ENCODE measurements at regions not wholly inside any gene's neighbourhood (a gene's known extent, or its start where the extent isn't known, plus 50 kb on each side); places are given as distances from the start of the nearest gene placed in this dataset.
A peak's percentile ranks its signal among the peaks of the same experiment; 100 is the strongest.
"Not testable (repeated sequence)": the region's sequence is repeated elsewhere in the genome, so short reads cannot be mapped to it uniquely, and the experiment has no call there.

GRCh38 chr10:105729428-105729827 is 1088.3 kb downstream of the SORCS3 start:
- no peak for DNase-seq

DNA sequence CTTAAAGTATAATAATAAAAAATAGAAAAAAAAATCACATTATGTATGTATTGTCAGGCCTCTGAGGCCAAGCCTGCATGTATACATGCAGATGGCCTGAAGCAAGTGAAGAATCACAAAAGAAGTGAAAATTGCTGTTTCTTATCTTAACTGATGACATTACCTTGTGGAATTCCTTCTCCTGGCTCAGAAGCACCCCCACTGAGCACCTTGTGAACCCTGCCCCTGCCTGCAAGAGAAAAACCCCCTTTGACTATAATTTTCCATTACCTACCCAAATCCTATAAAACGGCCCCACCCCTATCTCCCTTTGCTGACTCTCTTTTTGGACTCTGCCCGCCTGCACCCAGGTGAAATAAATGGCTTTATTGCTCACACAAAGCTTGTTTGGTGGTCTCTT is 1086.5 kb downstream of the SORCS3 start:
- not testable (repeated sequence) for DNase-seq

- no peak for DNase-seq
Observed at GRCh38 chr10:105727131-105727530, 1086.0 kb downstream of the SORCS3 start.

DNA sequence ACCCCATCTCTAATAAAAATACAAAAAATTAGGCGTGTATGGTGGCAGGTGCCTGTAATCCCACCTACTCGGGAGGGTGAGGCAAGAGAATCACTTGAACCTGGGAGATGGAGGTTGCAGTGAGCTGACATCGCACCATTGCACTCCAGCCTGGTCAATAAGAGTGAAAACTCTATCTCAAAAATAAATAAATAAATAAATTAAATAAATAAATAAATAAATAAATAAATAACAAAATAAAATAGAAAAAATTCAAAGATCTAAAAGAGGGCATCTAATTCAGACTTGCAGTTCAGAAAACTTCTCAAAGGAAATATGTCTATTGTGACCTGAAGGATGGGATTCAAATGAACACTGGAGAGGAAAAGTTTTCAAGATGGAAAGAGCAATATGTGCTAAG is 1085.1 kb downstream of the SORCS3 start:
- DNase-seq, result no peak

DNA sequence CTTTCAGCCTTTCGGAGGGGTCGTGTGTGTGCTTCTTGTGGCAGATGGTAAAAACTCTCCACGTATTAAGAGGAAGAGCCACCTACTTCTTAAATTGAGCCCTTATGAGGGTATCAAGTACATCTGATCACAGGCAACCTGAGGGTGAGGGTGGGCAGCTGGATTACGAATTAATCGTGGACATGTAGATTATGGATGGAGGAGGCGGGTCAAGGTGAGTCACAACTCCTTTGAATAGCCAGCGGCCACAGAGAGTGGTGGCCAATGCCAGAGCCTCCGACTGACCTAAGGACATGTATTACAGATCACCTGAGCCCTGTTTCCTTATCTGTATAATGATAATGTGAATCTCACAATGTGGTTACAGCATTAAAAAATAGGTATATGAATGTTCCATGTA is 1083.9 kb downstream of the SORCS3 start:
- no peak for DNase-seq

DNA sequence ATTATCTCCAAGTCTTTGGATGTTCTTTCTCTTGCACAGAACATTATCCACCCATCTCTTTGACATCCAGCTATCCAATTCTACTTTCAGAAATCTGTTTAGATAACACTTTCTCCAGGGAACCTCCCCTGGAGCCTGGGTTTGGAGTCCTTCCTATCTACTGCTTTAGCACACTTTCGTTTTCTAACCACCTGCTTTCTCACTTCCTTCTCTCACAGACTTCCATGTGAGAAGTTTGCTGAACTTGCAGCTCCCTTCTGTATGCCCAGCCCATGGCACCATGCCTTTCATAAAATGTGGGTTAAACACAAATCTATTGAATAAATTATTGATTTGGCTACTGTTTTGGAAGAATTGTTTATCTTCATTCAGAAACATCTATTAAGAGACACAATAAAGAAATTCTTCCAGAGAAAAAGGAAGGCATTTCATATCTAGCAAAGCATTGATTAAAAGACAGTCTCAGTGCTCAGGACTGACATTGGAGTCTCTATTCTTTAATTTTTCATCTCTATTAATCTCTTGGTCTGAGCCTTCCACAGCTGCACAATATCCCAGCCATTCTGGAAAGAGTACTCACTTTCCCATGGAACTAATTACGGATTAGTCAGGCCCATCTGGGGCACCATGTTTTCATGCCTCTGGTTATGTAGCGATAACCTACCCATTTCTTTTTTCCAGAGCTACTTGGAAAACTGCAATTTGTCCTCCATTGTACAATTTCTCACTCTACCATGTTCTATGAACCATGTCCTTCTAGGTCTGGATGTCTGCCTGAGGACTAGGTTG is 1077.3 kb downstream of the SORCS3 start:
- DNase-seq, result no peak

DNA sequence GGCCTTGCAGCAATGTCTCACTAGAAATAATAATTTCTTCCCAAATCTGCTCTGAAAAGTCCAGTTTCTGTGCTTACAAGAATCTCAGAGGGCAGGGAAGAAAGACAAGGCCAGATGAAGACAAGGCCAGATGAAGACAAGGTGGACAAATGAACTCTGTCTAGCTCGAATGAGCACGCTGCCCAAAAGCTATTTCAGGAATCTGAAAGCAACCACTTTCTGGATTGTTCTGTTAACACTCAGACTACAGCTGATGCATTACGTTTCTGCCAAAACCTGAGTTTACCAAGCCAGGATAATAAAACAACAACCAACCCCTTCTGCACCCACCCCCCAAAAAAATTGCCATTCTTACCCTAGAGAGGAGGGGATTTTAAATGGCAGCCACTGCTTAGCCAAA is 1073.6 kb downstream of the SORCS3 start:
- no peak for DNase-seq

DNA sequence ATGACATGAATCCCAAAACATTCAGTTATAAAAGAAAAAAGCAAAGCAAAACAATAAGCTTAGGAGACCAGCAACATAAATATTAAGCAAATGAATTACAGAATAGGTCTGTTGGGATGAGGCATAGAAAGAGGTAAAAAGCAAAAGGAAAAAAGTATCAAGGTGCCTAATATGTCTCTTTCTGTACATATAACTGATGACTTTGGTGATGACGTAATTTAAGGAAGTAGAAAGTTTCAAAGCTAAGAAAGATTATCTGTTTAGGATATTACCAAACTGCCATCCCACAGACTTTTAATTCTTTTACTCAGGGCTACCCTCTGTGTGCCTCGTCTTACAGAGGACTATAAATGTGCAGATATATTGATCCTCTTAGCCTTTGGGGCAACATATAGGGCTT is 1066.5 kb downstream of the SORCS3 start:
- DNase-seq, result no peak

DNA sequence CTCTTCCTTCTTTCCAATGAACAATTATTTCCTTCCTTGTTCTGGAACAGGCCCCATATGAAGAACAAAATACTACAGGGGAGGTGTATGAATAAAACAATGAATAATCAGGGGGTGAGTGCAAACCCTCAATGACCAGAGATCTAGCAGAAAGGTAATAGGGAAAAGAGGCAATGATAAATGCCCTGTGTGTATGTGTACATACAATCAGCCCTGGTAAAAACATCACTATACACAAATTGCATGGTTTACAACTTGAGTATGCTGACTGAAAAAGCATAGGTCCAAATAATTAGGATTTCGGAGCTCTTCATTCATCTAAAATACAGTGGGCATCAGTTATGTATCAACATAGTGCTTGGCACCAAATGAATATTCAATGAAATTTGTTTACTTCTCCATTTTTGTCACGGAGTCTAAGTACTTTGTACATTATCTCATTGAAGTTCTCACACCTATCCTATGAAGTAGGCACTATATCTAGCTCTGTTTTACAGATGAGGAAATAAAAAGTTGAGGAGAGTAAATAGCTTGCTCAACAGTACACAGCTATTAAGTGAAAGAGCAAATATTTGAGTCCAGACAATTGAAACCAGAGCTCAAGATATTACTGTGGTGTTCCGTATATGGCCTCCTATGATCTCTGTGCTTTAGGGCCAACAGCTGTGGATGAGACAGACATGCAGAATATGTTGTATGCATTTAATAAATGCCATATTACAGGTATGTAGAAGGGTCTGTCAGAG is 1065.4 kb downstream of the SORCS3 start:
- DNase-seq, result no peak

GRCh38 chr10:105702211-105702610 is 1061.1 kb downstream of the SORCS3 start:
- DNase-seq, result no peak

DNA sequence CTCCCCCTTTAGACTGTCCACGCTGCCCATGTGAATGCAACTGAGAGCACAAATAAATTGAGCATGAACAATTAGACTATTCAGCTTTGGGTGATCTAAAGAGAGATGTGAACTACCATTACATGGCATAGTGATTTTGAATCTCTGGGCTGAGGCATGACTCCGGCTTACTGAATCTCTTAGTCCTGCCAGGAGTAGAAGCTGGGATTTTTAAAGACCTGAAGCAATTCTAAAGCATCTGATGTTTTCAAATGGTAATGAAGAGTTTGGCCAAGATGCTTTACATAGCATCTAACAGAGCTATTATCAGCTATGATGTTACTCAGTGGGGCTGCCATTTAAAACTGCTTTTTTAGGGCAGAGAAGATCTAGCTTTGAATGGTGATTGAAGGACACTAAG is 1059.1 kb downstream of the SORCS3 start:
- no peak for DNase-seq

DNA sequence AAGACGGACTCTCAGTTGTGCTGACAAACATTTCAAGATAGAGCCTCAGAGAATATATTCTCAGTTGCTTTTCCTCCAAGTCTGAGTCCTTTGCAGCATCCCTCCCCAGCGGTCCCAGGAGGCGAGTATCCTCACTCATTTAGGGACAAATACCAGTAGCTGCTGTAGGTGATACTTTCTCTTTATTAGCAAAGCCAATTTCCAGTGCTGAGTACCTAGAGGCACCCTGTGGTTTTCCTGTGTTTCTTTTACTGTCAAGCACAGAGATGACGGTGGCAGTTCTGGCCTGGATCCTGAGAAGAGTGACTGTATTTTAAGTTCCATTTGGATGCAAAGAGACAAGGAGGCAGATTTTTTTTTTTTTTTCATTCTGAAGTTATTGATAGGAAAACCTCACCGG is 1058.4 kb downstream of the SORCS3 start:
- no peak for DNase-seq

DNA sequence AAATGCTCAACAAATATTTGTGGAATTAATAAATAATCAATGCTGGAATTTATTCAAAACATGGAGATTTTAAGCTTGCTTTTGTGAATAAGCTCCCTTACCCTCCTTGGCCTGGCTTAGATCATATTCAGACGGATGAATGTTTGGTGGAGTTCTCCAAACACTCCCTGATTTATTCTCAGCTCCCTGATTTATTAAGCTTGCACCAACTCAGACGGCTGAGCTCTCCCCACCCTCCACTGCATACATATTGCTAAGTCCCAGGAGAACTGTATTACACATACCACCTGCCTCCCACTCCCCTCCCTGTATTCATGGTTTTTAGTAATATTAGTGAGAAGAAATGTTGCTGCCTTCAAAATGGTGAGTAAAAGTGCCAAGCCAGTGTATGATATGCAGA is 1057.5 kb downstream of the SORCS3 start:
- no peak for DNase-seq

GRCh38 chr10:105697290-105697780 is 1056.2 kb downstream of the SORCS3 start:
- DNase-seq, result no peak

GRCh38 chr10:105691811-105692210 is 1050.7 kb downstream of the SORCS3 start:
- DNase-seq, result peak in 2 of 3 donors; percentile 2 to 13

DNA sequence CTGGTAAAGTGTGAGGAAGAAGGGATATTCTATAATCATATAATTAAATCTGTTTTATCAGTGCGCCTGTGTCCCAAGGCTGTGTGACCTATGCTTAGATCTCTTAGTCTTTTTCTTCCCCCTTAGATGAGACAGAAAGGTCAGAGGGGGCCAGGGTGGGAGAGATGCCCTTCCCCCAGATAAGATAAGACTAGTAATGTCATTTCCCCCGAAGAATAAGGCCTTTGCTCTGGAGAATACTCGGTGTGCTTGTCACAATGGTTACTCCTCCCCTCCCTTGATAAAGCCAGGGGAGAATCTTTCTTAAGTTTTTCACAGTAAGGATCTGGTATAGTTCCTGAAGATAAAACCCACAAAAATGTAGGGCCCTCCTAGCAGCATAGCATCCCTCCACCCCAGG is 1041.8 kb downstream of the SORCS3 start:
- DNase-seq, result no peak

GRCh38 chr10:105681051-105681450 is 1040.0 kb downstream of the SORCS3 start:
- DNase-seq, result no peak

DNA sequence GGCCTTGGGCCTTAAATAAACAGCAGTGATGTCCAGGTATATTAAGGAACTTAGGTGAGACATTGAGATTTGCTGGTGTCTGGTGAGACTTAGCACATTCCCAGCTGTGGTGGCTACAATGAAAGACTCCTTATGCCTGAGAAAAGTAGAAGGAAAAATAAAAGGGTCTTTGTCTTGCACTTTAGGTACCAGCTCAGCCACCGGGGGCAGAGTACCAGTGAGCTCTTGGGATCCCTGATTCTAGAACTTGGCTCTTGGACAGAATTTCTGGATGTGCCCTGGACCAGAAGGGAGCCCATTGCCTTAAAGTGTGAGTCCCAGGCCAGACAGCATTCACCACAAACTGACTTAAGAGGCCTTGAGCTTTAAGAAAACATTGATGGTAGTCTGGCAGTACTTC is 1038.7 kb downstream of the SORCS3 start:
- no peak for DNase-seq

- no peak for DNase-seq
Observed at GRCh38 chr10:105675333-105675732, 1034.2 kb downstream of the SORCS3 start.

DNA sequence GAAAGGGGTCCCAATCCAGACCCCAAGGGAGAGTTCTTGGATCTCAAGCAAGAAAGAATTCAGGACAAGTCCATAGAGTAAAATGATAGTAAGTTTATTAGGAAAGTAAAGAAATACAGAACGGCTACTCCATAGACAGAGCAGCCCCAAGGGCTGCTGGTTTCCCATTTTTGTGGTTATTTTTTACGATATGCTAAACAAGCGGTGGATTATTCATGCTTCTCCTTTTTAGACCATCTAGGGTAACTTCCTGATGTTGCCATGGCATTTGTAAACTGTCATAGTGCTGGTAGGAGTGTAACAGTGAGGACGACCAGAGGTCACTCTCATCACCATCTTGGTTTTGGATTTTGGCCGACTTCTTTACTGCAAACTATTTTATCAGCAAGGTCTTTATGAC is 1033.4 kb downstream of the SORCS3 start:
- no peak for DNase-seq

- DNase-seq, result no peak
Observed at GRCh38 chr10:105658696-105659095, 1017.6 kb downstream of the SORCS3 start.

DNA sequence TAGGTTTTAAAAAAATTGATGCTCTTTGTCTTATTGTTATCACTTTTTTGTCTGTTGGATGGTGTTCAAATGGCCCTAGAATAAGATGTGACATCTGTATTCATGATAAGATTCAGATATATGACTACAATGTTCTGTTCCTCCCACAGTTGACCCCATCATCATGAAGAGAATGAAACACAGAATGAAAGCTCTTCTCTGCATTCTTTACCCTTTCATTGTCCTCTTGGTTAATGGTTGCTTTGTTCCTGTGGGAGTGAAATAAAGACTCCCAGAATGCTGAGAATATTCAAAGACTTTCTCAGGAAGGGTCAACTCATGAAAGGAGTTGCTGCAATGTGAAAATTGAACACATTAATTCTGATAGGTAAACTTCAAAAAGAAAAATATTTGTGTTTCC is 1015.8 kb downstream of the SORCS3 start:
- no peak for DNase-seq

- DNase-seq, result no peak
Observed at GRCh38 chr10:105650306-105650705, 1009.2 kb downstream of the SORCS3 start.

All from muscle of back (tissue), 3 donors.